Tibial nerve (tissue), 3 donors: ENCODE measurements at regions not wholly inside any gene's neighbourhood (a gene's known extent, or its start where the extent isn't known, plus 50 kb on each side); places are given as distances from the start of the nearest gene placed in this dataset.

Source experiments
- POLR2A ChIP-seq, 2 donors: fragments of 450-650 bp; IDR thresholded peaks; one replicate each; pipeline ENCODE4 v1.6.1; 2017; ENCODE audit warnings: antibody characterized with exemption in 2 of 2, mild to moderate bottlenecking in 2 of 2, moderate library complexity in 2 of 2
- TF ChIP-seq, protein P1 (sequence below), 5 experiments: fragments of 200-600 bp in 3 of 5; fragments of 450-650 bp in 2 of 5; sonication (generic) in 3 of 5; IDR thresholded peaks; one replicate each; pipeline ENCODE4 v1.5.1; 2016 to 2019; ENCODE audit warnings: antibody characterized with exemption in 5 of 5, mild to moderate bottlenecking in 3 of 5, moderate library complexity in 2 of 5

DNA sequence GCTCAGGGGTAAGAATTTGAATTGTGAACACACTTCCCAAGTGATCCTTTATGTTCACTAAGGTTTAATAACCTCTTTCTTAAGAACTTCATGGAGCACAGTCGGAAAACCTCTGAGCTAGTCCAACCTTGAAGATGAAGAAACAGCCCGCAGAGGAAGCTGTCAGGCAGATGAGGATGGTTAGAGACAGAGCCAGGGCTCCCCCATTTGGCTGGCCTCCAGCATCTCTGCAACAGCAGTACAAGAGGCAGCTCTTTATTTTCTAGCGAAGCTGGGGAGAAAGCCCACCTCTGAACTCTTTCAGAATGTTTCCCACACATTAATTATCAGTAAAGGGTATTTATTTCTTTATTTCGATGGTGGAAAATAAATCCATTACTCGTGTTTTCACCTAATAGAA, 350.8 kb downstream of the DMRT2 start:
- TF ChIP-seq, protein P1, sequence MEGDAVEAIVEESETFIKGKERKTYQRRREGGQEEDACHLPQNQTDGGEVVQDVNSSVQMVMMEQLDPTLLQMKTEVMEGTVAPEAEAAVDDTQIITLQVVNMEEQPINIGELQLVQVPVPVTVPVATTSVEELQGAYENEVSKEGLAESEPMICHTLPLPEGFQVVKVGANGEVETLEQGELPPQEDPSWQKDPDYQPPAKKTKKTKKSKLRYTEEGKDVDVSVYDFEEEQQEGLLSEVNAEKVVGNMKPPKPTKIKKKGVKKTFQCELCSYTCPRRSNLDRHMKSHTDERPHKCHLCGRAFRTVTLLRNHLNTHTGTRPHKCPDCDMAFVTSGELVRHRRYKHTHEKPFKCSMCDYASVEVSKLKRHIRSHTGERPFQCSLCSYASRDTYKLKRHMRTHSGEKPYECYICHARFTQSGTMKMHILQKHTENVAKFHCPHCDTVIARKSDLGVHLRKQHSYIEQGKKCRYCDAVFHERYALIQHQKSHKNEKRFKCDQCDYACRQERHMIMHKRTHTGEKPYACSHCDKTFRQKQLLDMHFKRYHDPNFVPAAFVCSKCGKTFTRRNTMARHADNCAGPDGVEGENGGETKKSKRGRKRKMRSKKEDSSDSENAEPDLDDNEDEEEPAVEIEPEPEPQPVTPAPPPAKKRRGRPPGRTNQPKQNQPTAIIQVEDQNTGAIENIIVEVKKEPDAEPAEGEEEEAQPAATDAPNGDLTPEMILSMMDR (IDR thresholded peaks at IDR 0.05), result no peak
- no peak for TF ChIP-seq POLR2A (IDR thresholded peaks at IDR 0.05)
